NCI-H526 (cell line): ENCODE measurements at regions not wholly inside any gene's neighbourhood (a gene's known extent, or its start where the extent isn't known, plus 50 kb on each side); places are given as distances from the start of the nearest gene placed in this dataset.

Experiments used
- DNase-seq, 2 experiments: peaks; one replicate each; lab custom pipeline; 2025; lab: John Stamatoyannopoulos, UW

DNA sequence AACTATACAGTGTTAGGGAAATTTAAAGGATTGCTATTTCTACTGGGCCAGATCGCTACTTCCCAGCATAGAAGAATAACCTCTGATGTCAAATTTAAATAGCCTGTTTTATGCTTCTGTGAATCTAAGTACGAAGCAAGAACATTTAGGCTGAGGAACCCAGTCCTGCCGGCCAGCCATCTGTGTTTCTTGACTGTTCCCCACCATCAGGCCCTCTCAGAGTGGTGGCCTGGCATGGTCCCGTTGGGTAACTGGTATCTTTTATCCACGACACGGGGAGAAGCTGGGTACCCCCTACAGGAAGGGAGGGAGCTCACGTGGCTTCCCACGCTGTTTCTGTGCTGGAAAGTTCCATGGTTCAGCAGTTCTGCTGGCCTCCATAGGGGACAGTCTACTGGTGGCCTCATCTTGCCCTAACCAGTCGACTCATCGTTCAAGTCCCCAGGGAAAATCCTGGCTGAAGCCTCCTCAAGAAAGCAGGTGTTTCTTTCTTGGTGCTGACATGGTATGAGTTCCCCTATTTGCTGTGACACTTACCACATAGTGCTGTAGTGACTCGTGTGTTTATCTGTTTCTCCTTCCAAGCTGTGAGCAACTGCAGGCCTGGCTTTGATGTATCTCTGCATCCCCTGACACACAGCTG lies 201.7 kb upstream of the NLRP1 start:
- no peak for DNase-seq

DNA sequence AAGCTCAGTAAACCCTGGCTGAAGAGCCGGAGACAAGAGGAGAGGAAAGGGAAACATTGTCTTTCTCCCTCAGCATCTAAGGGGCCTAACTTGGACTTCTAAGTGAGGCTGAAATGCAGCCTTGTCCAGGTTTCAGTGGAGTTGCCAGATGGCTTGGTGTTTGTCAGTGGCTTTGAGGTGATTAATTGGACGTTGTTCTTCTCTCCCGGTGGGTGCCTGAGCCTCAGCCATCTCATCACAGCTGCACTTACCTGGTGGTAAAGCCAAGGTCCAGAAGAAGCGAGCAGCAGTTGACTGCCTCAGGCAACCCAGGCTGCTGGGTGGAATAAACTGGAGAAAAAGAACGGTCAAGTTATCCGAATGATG lies 202.2 kb upstream of the NLRP1 start:
- DNase-seq: no peak

- DNase-seq: no peak
Measured at GRCh38 chr17:5788266-5788900, 204.1 kb upstream of the NLRP1 start.

GRCh38 chr17:5789528-5789927 lies 205.2 kb upstream of the NLRP1 start:
- DNase-seq: no peak

- DNase-seq: no peak
Measured at GRCh38 chr17:5793157-5793556, 208.8 kb upstream of the NLRP1 start.

DNA sequence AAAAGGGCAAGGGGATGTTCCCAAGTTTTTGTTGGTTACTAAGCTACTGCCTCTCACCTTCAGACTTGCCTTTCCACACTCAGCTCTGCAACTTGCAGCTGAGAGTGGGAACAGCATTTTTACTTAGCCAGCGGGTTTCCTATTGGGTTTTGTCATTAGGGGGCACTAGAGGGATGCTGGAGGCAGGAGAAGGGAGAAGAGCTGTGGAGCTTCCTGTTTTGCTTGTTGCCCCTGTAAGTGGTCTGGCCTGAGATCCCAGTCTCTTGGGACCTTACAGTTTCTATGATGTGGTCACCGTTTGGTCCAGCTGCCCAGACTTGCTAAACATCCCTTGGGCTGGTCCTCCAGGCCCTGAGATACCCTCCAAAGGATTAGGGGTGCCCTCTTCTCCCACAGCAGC lies 209.6 kb upstream of the NLRP1 start:
- DNase-seq: peak in 1 of 2 experiments; percentile 12

GRCh38 chr17:5794385-5794784 lies 210.1 kb upstream of the NLRP1 start:
- no peak for DNase-seq

- DNase-seq: peak in 1 of 2 experiments; percentile 25
Measured at GRCh38 chr17:5794881-5795506, 210.7 kb upstream of the NLRP1 start.

DNA sequence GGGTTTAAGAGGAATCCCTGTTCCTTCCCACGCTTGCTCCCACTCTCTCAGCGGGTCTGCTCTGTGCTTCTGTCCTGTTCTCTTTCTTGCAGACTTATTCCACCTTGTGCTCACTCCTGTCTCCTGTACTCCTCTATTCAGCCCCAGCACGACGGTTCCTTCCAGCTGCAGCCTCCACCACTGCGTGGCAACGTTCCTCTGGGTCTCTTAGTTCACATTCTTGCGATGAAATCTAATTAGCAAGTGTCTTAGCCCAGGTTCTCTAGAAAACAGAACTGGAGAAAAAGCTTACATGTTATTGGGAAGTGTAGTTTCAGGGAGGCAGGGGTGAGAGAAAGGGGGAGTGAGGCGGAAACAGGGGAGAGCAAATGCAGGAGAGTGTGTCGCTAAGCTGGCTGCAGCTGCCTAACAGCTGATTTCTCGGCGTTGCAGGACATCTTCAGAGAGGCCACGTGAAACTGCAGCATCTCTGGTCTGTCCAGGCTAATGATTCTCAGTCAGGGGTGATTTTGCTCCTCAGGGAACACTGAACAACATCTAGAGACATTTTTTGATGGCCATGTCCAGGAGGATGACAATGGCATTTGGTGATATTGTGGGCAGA lies 213.2 kb upstream of the NLRP1 start:
- DNase-seq: no peak

DNA sequence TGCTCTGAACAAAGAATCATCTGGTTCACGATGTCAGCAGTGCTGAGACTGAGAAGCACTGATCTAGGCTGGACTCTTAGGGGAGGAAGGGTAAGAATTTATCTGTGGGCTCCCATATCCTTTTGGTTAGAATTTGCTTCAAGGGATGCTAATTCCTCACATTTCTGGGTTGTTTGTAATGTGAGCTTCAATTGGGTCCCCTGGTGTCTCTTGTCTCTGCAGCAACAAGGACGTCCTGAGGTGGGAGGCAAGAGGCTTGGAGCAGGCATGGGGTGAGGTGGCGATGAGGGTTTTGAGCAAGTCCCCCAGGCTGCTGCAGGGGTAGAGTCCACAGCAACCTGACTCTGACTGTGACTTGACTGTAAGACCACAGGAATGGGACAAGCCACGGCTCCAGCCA lies 213.8 kb upstream of the NLRP1 start:
- no peak for DNase-seq

DNA sequence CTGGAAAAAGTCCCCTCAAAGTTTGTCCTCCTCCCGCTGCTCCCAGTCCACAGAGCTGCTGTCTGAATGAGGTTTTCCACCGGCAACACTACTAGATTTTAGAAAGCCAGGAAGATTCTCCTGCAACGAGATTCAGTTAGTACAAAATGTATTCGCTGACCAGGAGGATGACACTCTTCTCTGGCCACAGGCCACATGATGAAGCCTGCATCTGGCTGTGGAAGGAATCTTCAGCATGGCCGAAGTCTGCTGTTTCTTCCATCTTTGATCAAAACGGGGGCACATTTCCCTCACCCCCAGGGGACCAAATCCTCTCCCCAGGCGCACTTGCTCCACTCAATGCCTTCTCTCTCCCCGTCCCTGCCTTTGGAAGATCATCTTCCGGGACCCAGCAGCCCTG lies 215.8 kb upstream of the NLRP1 start:
- DNase-seq: no peak

GRCh38 chr17:5800646-5801045 lies 216.3 kb upstream of the NLRP1 start:
- DNase-seq: peak in 1 of 2 experiments; percentile 4

DNA sequence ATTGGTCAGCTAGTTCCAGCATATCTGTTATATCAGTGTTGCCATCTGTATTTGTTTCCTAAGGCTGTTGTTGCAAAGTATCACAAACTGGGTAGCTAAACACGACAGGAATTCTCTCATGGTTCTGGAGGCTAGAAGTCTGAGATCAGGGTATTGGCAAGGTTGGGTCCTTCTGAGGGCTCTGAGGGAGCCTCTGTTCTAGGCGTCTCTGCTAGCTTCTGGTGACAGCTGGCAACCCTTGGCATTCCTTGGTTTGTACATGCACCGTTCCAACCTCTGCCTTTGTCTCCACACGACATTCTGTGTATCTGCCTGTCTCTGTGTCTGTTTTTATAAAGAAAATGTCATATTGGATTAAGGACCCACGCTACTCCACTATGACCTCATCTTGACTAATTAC lies 219.9 kb upstream of the NLRP1 start:
- DNase-seq: no peak

DNA sequence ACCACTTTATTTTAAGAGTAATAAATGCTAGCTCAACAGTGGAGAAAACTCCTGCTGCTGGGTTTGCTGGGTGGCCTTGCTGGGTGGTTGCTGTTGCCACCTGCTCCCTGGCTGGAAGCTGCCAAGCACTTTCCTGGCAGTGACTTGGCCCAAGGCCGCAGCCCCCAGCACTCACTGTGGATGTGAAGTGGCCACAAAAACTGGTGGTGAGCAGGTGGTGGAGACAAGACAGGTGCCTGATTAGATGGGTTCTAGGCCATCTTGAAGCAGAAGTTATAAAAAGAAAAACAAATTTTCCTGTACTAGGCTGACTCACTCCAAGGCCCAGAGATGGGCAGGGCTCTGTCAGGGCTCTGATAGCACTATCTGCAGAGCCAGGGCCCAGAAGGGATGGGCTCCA lies 224.7 kb upstream of the NLRP1 start:
- DNase-seq: no peak

- no peak for DNase-seq
Measured at GRCh38 chr17:5809580-5810188, 225.4 kb upstream of the NLRP1 start.

- no peak for DNase-seq
Measured at GRCh38 chr17:5812590-5812989, 228.3 kb upstream of the NLRP1 start.

DNA sequence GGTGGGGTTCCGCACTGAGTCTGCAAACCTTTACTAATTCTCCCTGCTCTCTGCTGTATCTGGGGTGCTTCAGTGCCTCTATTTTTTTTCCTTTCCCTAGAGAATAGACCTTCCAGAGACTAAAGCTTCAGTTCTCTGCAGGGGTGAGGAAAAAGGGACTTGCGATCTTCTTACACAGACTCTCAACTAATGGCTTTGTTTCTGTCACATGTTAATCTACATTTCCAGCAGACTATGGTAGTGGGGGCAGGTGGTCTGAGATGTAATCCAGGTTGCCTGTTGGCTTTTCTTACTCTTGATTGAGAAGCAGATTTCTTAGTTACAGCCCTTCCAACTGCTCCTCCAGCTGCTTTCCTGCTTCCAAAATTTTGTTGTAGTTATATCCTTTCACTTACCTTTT lies 229.0 kb upstream of the NLRP1 start:
- DNase-seq: no peak

- DNase-seq: no peak
Measured at GRCh38 chr17:5815396-5815795, 231.1 kb upstream of the NLRP1 start.

- no peak for DNase-seq
Measured at GRCh38 chr17:5816491-5817070, 232.3 kb upstream of the NLRP1 start.

GRCh38 chr17:5817475-5818395 lies 233.4 kb upstream of the NLRP1 start:
- no peak for DNase-seq

DNA sequence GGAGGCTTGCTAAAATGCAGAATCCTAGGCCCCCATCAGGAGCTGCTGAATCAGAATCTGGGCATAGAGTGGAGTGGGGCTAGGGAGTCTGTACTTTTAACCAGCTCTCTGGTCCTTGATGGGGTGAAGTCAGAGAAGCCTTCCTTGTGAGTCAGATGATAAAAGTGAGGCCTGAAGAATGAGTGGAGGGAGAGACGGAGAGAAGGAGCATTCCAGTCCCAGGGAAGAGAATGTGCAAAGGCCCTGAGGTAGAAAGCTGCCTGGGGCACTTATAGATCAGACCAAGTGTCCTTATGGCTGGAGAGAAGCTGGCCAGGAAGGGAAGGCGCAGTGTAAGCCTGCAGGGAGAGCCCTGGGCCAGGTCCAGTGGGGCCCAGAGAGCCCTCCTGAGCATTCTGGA lies 235.1 kb upstream of the NLRP1 start:
- DNase-seq: no peak
